ENCODE measurements at regions not wholly inside any gene's neighbourhood (a gene's known extent, or its start where the extent isn't known, plus 50 kb on each side); places are given as distances from the start of the nearest gene placed in this dataset.

DNA sequence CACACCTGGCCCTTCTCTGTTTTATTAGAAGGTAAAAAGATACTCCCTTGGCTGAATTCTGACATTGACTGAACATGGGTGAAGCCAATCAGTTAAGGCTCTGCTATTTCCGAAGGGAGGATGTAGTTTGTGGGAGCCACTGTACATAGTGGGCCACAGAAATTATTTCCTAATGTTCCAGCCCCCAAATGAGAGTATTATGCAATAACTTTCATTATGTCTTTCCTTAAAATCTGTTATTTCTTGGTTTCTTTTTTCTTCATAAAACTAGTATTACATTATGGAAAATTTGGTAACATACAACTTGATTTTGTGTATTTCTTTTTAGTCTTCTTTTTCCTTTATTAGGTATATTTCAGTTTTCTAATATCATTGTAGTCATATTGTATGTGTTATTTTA is 51.9 kb upstream of the EP300 start:
- CTCF ChIA-PET, result interaction anchor here (1.8 kb wide), 1 partner anchor 11 kb away, joined by 4 read pairs; no protein-coding TSS in a partner anchor
- no peak for DNase-seq (ENCODE audit: extremely low spot score)
- POLR2A ChIA-PET, result no interaction called here
- TF ChIP-seq, protein P1, sequence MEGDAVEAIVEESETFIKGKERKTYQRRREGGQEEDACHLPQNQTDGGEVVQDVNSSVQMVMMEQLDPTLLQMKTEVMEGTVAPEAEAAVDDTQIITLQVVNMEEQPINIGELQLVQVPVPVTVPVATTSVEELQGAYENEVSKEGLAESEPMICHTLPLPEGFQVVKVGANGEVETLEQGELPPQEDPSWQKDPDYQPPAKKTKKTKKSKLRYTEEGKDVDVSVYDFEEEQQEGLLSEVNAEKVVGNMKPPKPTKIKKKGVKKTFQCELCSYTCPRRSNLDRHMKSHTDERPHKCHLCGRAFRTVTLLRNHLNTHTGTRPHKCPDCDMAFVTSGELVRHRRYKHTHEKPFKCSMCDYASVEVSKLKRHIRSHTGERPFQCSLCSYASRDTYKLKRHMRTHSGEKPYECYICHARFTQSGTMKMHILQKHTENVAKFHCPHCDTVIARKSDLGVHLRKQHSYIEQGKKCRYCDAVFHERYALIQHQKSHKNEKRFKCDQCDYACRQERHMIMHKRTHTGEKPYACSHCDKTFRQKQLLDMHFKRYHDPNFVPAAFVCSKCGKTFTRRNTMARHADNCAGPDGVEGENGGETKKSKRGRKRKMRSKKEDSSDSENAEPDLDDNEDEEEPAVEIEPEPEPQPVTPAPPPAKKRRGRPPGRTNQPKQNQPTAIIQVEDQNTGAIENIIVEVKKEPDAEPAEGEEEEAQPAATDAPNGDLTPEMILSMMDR (IDR thresholded peaks at IDR 0.05; ENCODE audit: control extremely low read depth, extremely low read depth, low read depth, missing control alignments), result no peak

DNA sequence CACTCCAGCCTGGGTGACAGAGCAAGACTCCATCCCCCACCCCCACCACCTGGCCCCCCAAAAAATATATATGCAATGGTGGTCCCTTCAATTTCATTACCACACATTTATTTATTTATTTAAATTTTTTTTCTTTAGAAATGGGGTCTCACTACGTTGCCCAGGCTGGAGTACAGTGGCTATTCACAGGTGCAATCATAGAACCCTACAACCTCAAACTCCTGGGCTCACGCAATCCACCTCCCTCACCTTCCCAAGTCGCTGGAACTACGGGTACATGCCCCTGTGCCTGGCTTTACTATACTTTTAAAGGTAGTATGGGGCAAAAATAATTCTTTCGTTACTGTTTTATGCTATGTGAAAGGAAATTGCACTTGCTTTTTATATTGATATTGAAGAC is 50.9 kb upstream of the EP300 start:
- ChIA-PET CTCF (interaction anchor here (1.8 kb wide), 1 partner anchor 12 kb away, joined by 4 read pairs; no protein-coding TSS in a partner anchor), POLR2A (no interaction called here)
- DNase-seq (ENCODE audit: extremely low spot score), result no peak
- TF ChIP-seq, protein P1 (IDR thresholded peaks at IDR 0.05; ENCODE audit: control extremely low read depth, extremely low read depth, low read depth, missing control alignments), result no peak

All from GM10248 (cell line).